Activated CD8-positive, alpha-beta T cell treated with anti-CD3 and anti-CD28 coated beads for 36 hours (primary cell): ENCODE measurements at regions not wholly inside any gene's neighbourhood (a gene's known extent, or its start where the extent isn't known, plus 50 kb on each side); places are given as distances from the start of the nearest gene placed in this dataset.
"Not testable (repeated sequence)": the region's sequence is repeated elsewhere in the genome, so short reads cannot be mapped to it uniquely, and the experiment has no call there.

Source experiments
- ATAC-seq: fragments of 200-7000 bp; cut with Tn5 transposase; one replicate; pipeline ENCODE4 v1.10.0; 2021; ENCODE audit warnings: mild to moderate bottlenecking, moderate library complexity
- CTCF ChIA-PET: fragments of 350-600 bp; sonication (Branson Sonifier 250); formaldehyde crosslinking; loops from one replicate; lab custom pipeline; 2021; ENCODE audit warnings: antibody characterized with exemption; lab: Charles Lee
- POLR2A ChIA-PET: fragments of 350-600 bp; sonication (Branson Sonifier 250); formaldehyde crosslinking; loops from one replicate; lab custom pipeline; 2021; ENCODE audit warnings: antibody characterized with exemption; lab: Charles Lee
- DNase-seq: peaks from one replicate; pipeline ENCODE4 v3.0.0-alpha.2; 2020
- H3K27ac Mint-ChIP-seq: one replicate; pipeline ENCODE4 v1.8.0; 2021; ENCODE audit warnings: mild to moderate bottlenecking, mixed read lengths
- H3K27me3 Mint-ChIP-seq: one replicate; pipeline ENCODE4 v1.8.0; 2021; ENCODE audit warnings: mixed read lengths
- H3K36me3 Mint-ChIP-seq: one replicate; pipeline ENCODE4 v1.8.0; 2021; ENCODE audit warnings: low read depth, mixed read lengths
- H3K4me1 Mint-ChIP-seq: one replicate; pipeline ENCODE4 v1.8.0; 2021; ENCODE audit warnings: low read depth, mixed read lengths
- H3K4me3 Mint-ChIP-seq: one replicate; pipeline ENCODE4 v1.8.0; 2021; ENCODE audit warnings: mild to moderate bottlenecking, moderate library complexity, mixed read lengths
- H3K9me3 Mint-ChIP-seq: one replicate; pipeline ENCODE4 v1.8.0; 2021; ENCODE audit warnings: mixed read lengths
- CTCF ChIP-seq: fragments of 200-600 bp; IDR thresholded peaks from one replicate; pipeline ENCODE4 v1.8.0; 2022; ENCODE audit warnings: antibody characterized with exemption, mild to moderate bottlenecking
- intact Hi-C: fragments of 100-400 bp; cut with micrococcal nuclease; formaldehyde crosslinking; loops from one replicate; pipeline ENCODE4 v1.10.0; 2022

GRCh38 chr5:68862560-68862959 is 231.3 kb upstream of the SLC30A5 start:
- intact Hi-C loops, result no loop called here
- TF ChIP-seq CTCF, result no peak

GRCh38 chr5:68865192-68865591 is 228.6 kb upstream of the SLC30A5 start:
- intact Hi-C loops, H3K4me1 Mint-ChIP-seq, DNase-seq, H3K4me3 Mint-ChIP-seq, H3K36me3 Mint-ChIP-seq, ATAC-seq, H3K27ac Mint-ChIP-seq, CTCF ChIA-PET, H3K27me3 Mint-ChIP-seq, POLR2A ChIA-PET: not testable (repeated sequence)
- H3K9me3 Mint-ChIP-seq, result peaks cover 12% of the 10 kb centered on the region

More at GRCh38 chr5:68862560-68862959, 231.3 kb upstream of the SLC30A5 start:
- POLR2A ChIA-PET, result no interaction called here
- Mint-ChIP-seq H3K4me3 (no peak overlapping the region), H3K4me1 (no peaks in the 10 kb centered on the region), H3K36me3 (peaks cover 1% of the 10 kb centered on the region), H3K27me3 (peaks cover 1% of the 10 kb centered on the region), H3K9me3 (peaks cover 12% of the 10 kb centered on the region), H3K27ac (no peak overlapping the region)
- ATAC-seq (no peak), DNase-seq (no peak)
- CTCF ChIA-PET, result no interaction called here

DNA sequence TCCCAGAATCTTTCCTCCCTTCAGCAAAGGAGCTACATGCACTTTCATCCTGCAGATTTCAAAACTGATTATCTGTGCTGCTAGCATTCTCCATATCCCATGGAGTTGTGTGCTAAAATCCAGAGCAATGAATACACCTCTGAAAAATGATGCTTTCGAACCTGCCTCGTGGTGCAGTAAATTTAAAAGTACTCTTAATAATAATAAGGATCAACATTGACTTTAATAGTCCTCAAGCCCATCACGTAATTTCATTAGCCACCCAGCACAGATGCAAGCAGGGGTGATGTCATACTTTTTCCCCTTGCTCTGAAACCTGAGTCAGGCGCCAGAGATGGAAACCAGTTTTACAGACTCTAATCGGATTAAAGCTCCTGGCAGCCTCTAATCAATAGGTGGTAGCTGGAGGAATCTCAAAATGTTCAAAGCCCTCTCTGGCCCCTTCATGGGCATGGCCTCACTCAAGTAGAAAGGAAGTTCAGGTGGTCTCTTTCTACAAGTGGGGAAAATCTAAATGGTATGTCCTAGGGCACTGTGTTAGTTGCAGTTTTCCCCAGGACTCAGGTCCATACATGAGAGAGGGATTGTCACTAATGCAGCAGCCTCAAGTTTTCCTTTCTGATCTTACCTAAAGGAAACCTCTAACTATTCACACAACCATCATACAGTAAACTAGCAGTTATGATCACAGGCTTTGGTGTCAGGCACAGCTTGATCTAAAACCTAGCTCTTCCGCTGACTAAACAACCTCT is 221.6 kb upstream of the SLC30A5 start:
- ATAC-seq (no peak), DNase-seq (no peak)
- intact Hi-C loops, result no loop called here
- CTCF ChIA-PET, result interaction anchor here (1.0 kb wide), 1 partner anchor 12 kb away, joined by 3 read pairs; no protein-coding TSS in a partner anchor
- Mint-ChIP-seq H3K9me3 (no peaks in the 10 kb centered on the region), H3K27me3 (no peaks in the 10 kb centered on the region), H3K36me3 (no peaks in the 10 kb centered on the region), H3K27ac (no peak overlapping the region), H3K4me3 (no peak overlapping the region), H3K4me1 (peaks cover 12% of the 10 kb centered on the region)
- no peak for TF ChIP-seq CTCF
- POLR2A ChIA-PET, result no interaction called here

- H3K4me3 Mint-ChIP-seq, result no peak overlapping the region
- TF ChIP-seq CTCF, result no peak
- H3K36me3 Mint-ChIP-seq, result no peaks in the 10 kb centered on the region
- DNase-seq (no peak), ATAC-seq (no peak)
- CTCF ChIA-PET, result interaction anchor here (1.0 kb wide), 1 partner anchor 11 kb away, joined by 3 read pairs; no protein-coding TSS in a partner anchor
- H3K27me3 Mint-ChIP-seq, result no peaks in the 10 kb centered on the region
- H3K9me3 Mint-ChIP-seq, result no peaks in the 10 kb centered on the region
- POLR2A ChIA-PET, result interaction anchor here (0.6 kb wide), 1 partner anchor 780 kb away, joined by 3 read pairs; no protein-coding TSS in a partner anchor
- intact Hi-C loops, result no loop called here
- H3K4me1 Mint-ChIP-seq, result peaks cover 12% of the 10 kb centered on the region
- no peak overlapping the region for H3K27ac Mint-ChIP-seq
Observed at GRCh38 chr5:68873198-68873597, 220.6 kb upstream of the SLC30A5 start.

- H3K36me3 Mint-ChIP-seq, result no peaks in the 10 kb centered on the region
- H3K9me3 Mint-ChIP-seq, result no peaks in the 10 kb centered on the region
- intact Hi-C loops, result no loop called here
- ATAC-seq (no peak), DNase-seq (peak; percentile 53)
- POLR2A ChIA-PET, result interaction anchor here (0.5 kb wide), 1 partner anchor 26 kb away, joined by 3 read pairs; no protein-coding TSS in a partner anchor
- no peak overlapping the region for H3K27ac Mint-ChIP-seq
- H3K4me3 Mint-ChIP-seq, result no peak overlapping the region
- H3K27me3 Mint-ChIP-seq, result no peaks in the 10 kb centered on the region
- peaks cover 12% of the 10 kb centered on the region for H3K4me1 Mint-ChIP-seq
- TF ChIP-seq CTCF, result no peak
- CTCF ChIA-PET, result interaction anchor here (2.3 kb wide), 1 partner anchor 9 kb away, joined by 10 read pairs; no protein-coding TSS in a partner anchor
Observed at GRCh38 chr5:68875351-68875750, 218.5 kb upstream of the SLC30A5 start.
